C1 segment of cervical spinal cord (tissue), 14 donors: ENCODE measurements at regions not wholly inside any gene's neighbourhood (a gene's known extent, or its start where the extent isn't known, plus 50 kb on each side); places are given as distances from the start of the nearest gene placed in this dataset.
"Not testable (repeated sequence)": the region's sequence is repeated elsewhere in the genome, so short reads cannot be mapped to it uniquely, and the experiment has no call there.

ENCODE experiments used
- DNase-seq, 14 donors: peaks; one replicate each; lab custom pipeline; 2025; lab: John Stamatoyannopoulos, UW

DNA sequence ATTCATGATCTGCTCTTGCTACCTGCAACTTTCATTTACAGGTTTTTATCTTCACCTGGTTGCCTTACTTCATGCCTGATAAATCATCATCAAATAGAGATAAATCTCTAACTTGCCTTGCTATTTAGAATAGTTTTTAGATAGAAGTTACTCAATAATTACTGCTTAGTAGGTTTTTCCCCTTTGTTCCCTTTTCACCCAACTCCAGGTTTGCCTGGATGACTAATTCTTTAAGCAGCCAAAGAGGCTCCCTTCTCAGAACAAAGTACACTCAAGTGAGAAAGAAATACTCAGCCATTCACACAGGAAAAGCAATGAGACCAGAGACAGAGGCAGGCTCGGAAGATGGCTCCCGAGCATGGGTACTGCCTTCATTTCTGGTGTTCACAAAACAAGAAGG, 268.1 kb upstream of the CRBN start:
- DNase-seq: no peak

DNA sequence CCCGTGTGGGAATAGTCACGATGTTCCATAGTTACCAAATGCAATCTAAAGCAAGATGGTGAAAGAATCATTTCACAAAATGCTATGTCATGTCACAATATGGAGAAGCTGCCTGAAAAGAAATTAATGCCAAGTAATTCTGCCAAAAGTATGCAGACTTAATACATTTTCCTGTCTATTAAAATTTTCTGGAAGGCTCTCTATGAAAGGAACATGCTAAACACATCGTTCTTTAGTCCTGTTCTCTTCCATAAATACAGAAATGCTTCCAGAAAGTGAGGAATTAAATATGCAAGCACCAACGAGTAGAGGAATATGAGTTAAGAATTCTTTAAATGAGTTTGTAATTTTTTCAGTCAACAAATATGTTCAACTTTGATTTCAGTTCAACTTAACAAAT, 266.8 kb upstream of the CRBN start:
- no peak for DNase-seq

DNA sequence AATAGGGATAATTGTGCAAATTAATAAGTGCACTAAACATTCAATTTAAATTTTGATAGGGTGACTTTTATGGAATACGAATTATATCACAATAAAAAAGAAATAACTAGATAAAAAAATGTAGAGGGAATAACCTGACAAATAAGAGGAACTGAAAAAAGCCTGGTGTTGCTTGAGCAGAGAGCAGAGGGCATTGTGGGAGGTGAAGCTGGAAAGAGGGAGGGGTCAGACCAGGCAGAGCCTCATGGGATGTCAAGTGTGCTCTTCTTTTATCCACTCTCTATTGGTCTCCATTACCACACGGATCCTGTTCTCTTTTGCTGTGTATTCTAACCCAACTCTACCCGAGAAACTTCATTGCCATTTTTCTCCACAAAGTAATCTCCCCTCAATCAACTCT, 264.0 kb upstream of the CRBN start:
- DNase-seq: no peak

DNA sequence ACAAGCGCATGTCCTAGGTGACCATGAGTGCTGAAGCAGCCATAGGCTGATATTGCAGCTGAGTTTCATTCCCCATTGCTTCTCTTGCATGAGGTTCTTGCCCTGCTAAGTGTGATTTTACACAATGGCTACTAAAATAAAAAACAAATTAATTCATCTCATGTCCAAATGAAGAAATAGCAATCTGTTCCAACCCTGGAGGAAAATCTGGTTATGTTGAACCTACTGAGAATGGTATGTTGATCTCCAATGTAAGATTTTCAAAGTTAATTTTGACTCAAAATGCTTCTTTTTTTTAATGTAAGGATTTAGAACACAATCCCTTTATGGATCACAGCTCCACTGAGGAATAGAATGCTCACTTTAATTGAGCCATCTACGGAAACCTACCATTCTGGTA, 254.2 kb upstream of the CRBN start:
- no peak for DNase-seq

DNA sequence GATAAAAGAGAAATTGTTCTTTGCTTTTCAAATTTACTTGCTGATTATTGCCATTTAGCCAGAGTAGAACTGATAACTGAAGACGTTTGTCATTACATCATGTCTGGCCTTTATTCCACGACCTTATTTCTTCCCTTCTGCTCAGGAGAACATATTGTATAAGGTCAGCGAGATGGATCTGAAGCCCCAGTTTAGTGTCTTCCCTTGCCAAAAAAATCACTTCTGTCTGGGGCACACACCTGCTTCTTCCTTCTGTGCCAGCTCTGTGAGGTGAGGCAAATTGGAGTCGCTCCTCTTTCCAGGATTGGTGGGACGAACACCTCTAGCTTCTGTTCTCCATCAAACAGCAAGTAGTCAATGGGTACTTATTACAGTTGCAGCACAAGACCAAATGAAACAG, 250.3 kb upstream of the CRBN start:
- DNase-seq: no peak

DNA sequence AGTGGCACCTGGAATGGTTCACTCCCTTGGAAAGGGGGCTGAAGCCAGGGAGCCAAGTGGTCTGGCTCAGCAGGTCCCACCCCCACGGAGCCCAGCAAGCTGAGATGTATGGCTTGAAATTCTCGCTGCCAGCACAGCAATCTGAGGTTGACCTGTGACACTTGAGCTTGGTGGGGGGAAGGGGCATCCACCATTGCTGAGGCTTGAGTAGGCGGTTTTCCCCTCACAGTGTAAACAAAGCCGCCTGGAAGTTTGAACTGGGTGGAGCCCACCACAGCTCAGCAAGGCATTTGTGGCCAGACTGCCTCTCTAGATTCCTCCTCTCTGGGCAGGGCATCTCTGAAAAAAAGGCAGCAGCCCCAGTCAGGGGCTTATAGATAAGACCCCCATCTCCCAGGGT, 228.2 kb upstream of the CRBN start:
- not testable (repeated sequence) for DNase-seq

- DNase-seq: no peak
Measured at GRCh38 chr3:3405131-3405530, 225.6 kb upstream of the CRBN start.

GRCh38 chr3:3403700-3404099, 224.2 kb upstream of the CRBN start:
- DNase-seq: no peak

GRCh38 chr3:3392946-3393345, 213.5 kb upstream of the CRBN start:
- DNase-seq: no peak

DNA sequence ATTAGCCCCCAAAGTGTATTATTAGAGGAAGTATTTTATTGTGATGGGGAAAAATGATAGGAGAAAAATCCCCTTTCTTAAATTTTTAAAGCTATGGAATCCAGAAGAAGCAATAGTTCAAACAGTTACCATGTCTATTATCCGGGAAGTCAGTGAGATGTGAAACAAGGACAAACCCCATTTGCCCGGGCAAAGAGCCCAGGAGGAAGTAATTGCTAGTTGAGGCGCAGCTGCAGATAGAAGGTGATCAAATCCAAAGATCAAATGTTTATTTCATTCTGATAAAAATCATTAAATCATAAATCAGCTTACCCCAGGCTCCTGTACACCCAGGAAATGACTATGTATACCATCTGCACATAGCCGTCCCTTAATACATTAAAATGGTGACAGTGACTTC, 204.0 kb upstream of the CRBN start:
- DNase-seq: no peak

GRCh38 chr3:3372210-3372777, 192.8 kb upstream of the CRBN start:
- no peak for DNase-seq

DNA sequence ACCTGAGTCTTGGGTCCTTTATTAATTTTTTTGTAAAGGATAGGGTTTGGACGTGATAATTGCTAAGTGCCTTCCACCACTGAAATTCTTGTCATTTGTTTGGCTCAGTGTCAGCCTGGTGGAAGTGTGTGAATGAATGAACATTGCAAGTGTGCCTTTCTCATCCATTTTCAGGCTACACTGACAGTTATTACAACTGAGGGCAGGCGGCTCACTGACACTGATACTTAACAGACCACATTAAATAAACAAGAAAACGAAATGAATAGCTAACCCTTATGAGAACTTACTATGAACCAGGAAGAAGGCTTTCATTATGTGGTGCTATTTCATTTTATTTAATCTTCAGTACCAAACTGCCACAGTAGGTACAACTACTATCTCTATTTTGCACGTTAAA, 188.8 kb upstream of the CRBN start:
- DNase-seq: no peak

- DNase-seq: peak in 4 of 14 donors; percentile 1 to 16 (median 5)
Measured at GRCh38 chr3:3366386-3366785, 186.9 kb upstream of the CRBN start.

DNA sequence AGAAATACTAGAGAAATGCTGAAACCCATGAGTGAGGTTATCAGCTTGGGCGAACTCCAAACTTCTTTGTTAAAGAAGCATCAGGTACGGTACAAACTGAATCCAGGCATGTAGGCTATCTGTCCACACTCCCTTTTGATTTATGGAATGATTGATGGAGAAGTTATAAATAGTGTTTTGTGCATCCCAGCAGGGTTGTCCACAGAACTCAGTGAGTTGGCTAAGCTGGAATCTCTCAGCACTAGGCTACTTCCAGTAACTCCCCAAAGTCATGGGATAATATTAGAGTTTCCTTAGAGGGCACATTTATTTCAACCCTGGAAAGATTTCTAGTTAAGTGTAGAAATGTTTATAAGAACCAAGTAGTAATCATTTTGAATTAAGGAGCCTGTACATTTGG, 186.2 kb upstream of the CRBN start:
- no peak for DNase-seq

- no peak for DNase-seq
Measured at GRCh38 chr3:3356846-3357245, 177.4 kb upstream of the CRBN start.

DNA sequence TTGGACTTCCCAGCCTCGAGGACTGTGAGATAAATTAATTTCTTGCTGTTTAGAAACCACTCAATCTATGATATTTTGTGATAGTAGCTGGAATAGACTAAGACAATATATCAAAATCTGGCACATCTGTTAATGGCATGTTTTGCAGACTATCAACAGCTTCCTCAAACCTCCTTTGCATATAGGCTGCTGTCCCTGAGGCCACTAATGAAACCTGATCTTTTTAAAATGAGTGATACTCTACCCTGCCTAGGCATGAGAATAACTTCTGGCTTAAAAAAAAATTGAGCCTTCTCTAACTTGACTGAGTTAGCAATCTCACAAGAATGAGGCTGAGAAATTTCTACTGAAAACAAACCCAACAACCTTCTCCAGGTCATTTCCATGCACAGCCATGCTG, 176.0 kb upstream of the CRBN start:
- no peak for DNase-seq

GRCh38 chr3:3353153-3353552, 173.7 kb upstream of the CRBN start:
- DNase-seq: no peak

- no peak for DNase-seq
Measured at GRCh38 chr3:3351226-3351625, 171.7 kb upstream of the CRBN start.

DNA sequence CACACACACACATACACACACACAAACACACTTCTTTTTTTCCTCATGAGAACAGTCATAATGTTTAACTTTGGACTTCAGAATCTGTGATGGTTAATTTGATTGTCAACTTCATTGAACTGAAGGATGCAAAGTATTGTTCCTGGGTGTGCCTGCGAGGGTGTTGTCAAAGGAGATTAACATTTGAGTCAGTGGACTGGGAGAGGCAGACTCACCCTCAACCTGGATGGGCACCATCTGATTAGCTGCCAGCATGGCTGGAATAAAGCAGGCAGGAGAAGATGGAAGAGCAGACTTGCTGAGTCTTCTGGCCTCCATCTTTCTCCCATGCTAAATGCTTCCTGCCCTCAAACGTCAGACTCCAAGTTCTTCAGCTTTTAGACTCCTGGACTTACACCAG, 167.6 kb upstream of the CRBN start:
- not testable (repeated sequence) for DNase-seq

GRCh38 chr3:3346556-3346955, 167.1 kb upstream of the CRBN start:
- DNase-seq: no peak

DNA sequence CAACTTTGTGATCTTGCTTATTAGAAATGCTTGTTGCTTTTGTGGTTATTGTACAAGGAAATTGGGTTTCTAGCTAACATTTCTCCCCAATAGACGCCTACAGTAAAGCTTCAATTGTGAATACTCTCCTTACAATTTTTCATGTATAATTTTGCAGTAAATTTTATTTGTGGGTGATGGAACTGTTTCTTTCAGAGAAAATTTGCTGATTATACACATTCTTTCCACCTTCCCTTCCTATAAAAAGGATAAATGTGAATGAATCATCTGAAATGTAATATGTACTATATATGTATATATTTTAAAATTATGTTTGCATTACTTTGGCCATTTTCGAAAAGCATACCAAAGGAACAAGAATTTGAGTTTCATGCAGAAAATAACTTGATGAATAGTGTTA, 162.7 kb upstream of the CRBN start:
- DNase-seq: no peak

DNA sequence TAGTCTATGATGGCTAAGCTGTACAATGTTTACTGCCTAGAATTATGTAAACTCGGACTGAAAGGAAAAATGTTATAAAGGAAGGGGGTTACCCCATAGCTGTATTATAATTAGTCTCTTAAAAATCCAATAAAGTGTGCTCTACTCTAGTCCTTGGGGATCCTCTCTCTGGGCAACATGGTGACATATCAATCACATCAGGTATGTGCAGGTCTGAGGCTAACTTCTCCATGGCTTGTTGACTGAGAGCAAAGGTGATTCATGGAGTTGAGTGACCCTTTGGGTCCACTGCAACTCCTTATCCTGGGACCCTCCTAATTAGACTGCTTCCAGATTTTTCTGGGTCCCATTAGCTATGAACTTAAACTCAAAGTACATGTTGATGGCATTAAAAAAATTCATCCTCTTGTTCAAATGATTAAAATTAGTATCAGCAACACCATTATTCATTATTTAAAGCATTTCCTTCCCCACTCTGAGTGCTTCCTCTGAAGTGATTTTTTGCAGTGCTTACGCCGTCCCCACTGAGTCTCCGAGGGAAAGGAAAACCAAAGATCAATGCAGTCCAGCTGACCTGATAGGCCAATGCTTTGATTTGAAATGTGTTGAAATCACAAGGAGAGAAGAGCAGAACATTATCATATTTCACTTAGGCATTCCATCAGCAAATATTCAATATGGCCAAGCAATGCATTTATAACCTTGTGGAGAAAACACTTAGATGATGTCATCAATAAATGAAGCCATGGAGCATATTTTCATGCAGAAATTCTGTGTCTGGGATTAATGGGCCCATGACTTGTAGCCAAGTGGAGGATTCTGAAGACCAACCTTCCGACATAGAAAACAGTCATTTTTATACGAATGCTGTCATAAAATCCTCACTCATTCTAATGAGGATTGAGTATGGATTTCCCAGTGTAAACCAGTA, 161.7 kb upstream of the CRBN start:
- DNase-seq: no peak

DNA sequence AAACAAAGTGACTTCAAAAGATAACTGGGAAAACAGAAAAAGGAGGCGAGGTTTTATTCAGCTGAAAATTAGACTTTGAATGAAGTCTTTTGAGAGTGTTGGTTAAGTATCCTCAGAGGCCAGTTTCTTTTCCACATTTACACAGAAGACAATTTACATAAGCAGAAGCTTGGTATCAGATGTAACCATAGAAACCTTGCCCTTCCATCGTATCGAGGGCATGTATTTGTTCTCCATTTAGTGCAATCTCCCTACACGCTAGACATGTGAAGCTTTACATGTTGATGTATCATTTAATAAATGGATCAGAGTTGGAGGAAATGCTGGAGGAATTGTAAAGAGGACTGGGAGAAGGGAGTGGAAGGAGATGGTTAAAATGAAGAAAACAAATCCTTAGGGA, 161.0 kb upstream of the CRBN start:
- no peak for DNase-seq
